ENCODE measurements at regions not wholly inside any gene's neighbourhood (a gene's known extent, or its start where the extent isn't known, plus 50 kb on each side); places are given as distances from the start of the nearest gene placed in this dataset.

- no peak for DNase-seq (ENCODE audit: extremely low read depth, low read depth)
- TF ChIP-seq, protein P1, sequence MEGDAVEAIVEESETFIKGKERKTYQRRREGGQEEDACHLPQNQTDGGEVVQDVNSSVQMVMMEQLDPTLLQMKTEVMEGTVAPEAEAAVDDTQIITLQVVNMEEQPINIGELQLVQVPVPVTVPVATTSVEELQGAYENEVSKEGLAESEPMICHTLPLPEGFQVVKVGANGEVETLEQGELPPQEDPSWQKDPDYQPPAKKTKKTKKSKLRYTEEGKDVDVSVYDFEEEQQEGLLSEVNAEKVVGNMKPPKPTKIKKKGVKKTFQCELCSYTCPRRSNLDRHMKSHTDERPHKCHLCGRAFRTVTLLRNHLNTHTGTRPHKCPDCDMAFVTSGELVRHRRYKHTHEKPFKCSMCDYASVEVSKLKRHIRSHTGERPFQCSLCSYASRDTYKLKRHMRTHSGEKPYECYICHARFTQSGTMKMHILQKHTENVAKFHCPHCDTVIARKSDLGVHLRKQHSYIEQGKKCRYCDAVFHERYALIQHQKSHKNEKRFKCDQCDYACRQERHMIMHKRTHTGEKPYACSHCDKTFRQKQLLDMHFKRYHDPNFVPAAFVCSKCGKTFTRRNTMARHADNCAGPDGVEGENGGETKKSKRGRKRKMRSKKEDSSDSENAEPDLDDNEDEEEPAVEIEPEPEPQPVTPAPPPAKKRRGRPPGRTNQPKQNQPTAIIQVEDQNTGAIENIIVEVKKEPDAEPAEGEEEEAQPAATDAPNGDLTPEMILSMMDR (IDR thresholded peaks at IDR 0.05; ENCODE audit: low read depth, low read length, missing control alignments), result no peak
- H3K4me3 ChIP-seq (replicated peaks; ENCODE audit: low read depth, low read length), result no peak overlapping the region
These were observed 1469.5 kb downstream of the SLITRK1 start for GRCh38 chr13:82412749-82413148.

DNA sequence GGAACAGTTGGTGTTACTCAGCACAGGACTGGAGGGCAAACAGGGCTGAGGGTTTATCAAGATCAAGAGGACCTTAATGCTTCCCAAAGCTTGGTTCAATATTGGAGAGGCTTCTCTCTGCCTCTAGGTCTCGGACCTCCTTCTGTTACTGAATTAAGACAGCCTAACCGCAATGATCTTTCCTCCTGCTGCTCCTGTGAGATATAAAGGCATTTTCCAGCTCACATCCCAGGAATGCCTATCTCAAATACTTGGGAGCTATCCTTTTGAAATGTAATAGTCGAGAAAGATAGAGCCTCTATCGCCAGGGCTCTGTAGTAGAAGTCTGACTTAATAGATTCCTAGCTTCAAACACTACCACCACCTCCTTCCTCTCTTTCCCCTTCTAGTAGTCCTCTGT, 1475.0 kb downstream of the SLITRK1 start:
- TF ChIP-seq, protein P1 (IDR thresholded peaks at IDR 0.05; ENCODE audit: low read depth, low read length, missing control alignments), result no peak
- H3K4me3 ChIP-seq (replicated peaks; ENCODE audit: low read depth, low read length), result no peak overlapping the region
- no peak for DNase-seq (ENCODE audit: extremely low read depth, low read depth)

DNA sequence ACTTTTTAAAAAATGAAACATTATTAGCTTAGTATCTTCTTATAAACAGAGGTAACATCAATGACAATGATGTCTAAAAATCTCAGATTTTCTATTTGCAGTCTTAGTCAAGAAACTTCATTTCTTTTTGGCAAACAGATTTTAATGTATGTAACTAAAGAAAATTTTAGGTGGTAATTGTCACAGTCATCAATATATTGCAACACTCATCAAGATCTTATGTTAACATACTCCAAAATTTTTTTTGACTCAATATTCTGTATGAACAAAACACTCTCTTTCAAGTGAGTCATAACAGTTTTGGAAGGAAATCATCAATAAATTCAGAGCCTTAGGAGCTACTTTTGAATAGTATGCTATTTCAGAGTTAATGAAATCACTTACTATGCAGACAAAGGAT, 1507.6 kb downstream of the SLITRK1 start:
- DNase-seq (ENCODE audit: extremely low read depth, low read depth), result no peak
- TF ChIP-seq, protein P1 (IDR thresholded peaks at IDR 0.05; ENCODE audit: low read depth, low read length, missing control alignments), result no peak
- H3K4me3 ChIP-seq (replicated peaks; ENCODE audit: low read depth, low read length), result no peak overlapping the region

GRCh38 chr13:82370316-82370715, 1512.0 kb downstream of the SLITRK1 start:
- no peak for DNase-seq (ENCODE audit: extremely low read depth, low read depth)
- TF ChIP-seq, protein P1 (IDR thresholded peaks at IDR 0.05; ENCODE audit: low read depth, low read length, missing control alignments), result no peak
- no peak overlapping the region for H3K4me3 ChIP-seq (replicated peaks; ENCODE audit: low read depth, low read length)

- H3K4me3 ChIP-seq (replicated peaks; ENCODE audit: low read depth, low read length), result no peak overlapping the region
- TF ChIP-seq, protein P1 (IDR thresholded peaks at IDR 0.05; ENCODE audit: low read depth, low read length, missing control alignments), result no peak
- DNase-seq (ENCODE audit: extremely low read depth, low read depth), result no peak
These were observed 1517.7 kb downstream of the SLITRK1 start for GRCh38 chr13:82364525-82364924.

GRCh38 chr13:82358284-82358683, 1524.0 kb downstream of the SLITRK1 start:
- TF ChIP-seq, protein P1 (IDR thresholded peaks at IDR 0.05; ENCODE audit: low read depth, low read length, missing control alignments), result no peak
- DNase-seq (ENCODE audit: extremely low read depth, low read depth), result no peak
- no peak overlapping the region for H3K4me3 ChIP-seq (replicated peaks; ENCODE audit: low read depth, low read length)

- no peak for DNase-seq (ENCODE audit: extremely low read depth, low read depth)
- H3K4me3 ChIP-seq (replicated peaks; ENCODE audit: low read depth, low read length), result no peak overlapping the region
- TF ChIP-seq, protein P1 (IDR thresholded peaks at IDR 0.05; ENCODE audit: low read depth, low read length, missing control alignments), result no peak
These were observed 1525.4 kb downstream of the SLITRK1 start for GRCh38 chr13:82356667-82357410.
